ENCODE measurements at regions not wholly inside any gene's neighbourhood (a gene's known extent, or its start where the extent isn't known, plus 50 kb on each side); places are given as distances from the start of the nearest gene placed in this dataset.

- Histone ChIP-seq H3K27me3 (no peaks in the 10 kb centered on the region), H3K27ac (no peak overlapping the region), H3K4me1 (peaks cover 0 to 5% (median 0%) of the 10 kb centered on the region in 9 donors), H3K9me3 (no peaks in the 10 kb centered on the region), H3K36me3 (no peaks in the 10 kb centered on the region), H3K4me3 (no peak overlapping the region)
- TF ChIP-seq, protein P1, sequence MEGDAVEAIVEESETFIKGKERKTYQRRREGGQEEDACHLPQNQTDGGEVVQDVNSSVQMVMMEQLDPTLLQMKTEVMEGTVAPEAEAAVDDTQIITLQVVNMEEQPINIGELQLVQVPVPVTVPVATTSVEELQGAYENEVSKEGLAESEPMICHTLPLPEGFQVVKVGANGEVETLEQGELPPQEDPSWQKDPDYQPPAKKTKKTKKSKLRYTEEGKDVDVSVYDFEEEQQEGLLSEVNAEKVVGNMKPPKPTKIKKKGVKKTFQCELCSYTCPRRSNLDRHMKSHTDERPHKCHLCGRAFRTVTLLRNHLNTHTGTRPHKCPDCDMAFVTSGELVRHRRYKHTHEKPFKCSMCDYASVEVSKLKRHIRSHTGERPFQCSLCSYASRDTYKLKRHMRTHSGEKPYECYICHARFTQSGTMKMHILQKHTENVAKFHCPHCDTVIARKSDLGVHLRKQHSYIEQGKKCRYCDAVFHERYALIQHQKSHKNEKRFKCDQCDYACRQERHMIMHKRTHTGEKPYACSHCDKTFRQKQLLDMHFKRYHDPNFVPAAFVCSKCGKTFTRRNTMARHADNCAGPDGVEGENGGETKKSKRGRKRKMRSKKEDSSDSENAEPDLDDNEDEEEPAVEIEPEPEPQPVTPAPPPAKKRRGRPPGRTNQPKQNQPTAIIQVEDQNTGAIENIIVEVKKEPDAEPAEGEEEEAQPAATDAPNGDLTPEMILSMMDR (IDR thresholded peaks at IDR 0.05), result no peak
- ATAC-seq (no peak), DNase-seq (no peak)
- intact Hi-C loops (cut with DNase I), result no loop called here
- 78 to 86% methylated on average over 1 of the region's 1 CpG for WGBS, 2 donors
Measured at GRCh38 chr15:87355946-87356345, 900.6 kb downstream of the NTRK3 start.

DNA sequence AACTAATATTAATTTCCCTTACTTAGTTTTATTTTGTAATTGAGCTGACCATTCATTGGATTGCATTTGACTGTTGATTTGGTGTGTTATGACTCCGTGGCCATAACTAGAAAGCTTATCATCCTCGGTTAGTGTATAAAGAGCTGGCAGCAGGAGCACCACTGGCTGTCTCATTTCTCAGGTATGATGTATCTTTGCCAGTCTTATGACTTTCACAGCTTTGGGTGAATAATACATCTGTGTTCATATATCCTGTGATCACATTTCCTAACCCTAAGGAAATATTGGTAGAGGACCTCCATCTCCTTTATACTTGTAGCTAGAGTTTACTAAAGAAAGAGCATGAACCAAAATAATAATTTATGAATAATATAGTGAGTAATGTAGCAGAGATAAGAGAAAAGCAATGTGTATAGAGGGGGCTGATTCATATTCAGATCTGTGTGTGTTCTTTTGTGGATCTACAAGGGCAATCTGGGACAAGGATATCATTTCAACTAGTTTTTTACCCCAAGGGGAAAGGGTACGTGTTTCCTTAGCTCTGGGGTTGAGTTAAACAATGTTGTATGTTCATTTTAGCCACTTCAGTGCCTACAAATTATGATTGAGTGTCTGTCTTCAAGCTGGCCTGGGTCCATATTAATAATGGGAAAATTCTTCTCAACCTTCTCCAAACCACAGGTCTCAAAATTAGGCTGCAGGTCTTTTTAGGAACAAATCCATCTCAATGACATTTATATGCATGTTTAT, 901.7 kb downstream of the NTRK3 start:
- Histone ChIP-seq H3K27ac (no peak overlapping the region), H3K4me1 (peaks cover 0 to 5% (median 0%) of the 10 kb centered on the region in 9 donors), H3K27me3 (no peaks in the 10 kb centered on the region), H3K9me3 (no peaks in the 10 kb centered on the region), H3K36me3 (no peaks in the 10 kb centered on the region), H3K4me3 (no peak overlapping the region)
- DNase-seq (no peak), ATAC-seq (no peak)
- TF ChIP-seq, protein P1 (IDR thresholded peaks at IDR 0.05), result no peak
- intact Hi-C loops (cut with DNase I), result no loop called here
- WGBS, 2 donors, result 55 to 65% methylated on average over 3 of the region's 3 CpGs

- Histone ChIP-seq H3K4me1 (no peaks in the 10 kb centered on the region), H3K27ac (no peak overlapping the region), H3K4me3 (no peak overlapping the region), H3K9me3 (peaks cover 0 to 10% (median 0%) of the 10 kb centered on the region in 11 donors), H3K27me3 (no peaks in the 10 kb centered on the region), H3K36me3 (no peaks in the 10 kb centered on the region)
- no peak for DNase-seq
- TF ChIP-seq, protein P1 (IDR thresholded peaks at IDR 0.05), result no peak
- WGBS, 2 donors, result 74 to 77% methylated on average over 2 of the region's 2 CpGs
- no peak for ATAC-seq
- intact Hi-C loops (cut with DNase I), result no loop called here
Measured at GRCh38 chr15:87349181-87349580, 907.4 kb downstream of the NTRK3 start.

DNA sequence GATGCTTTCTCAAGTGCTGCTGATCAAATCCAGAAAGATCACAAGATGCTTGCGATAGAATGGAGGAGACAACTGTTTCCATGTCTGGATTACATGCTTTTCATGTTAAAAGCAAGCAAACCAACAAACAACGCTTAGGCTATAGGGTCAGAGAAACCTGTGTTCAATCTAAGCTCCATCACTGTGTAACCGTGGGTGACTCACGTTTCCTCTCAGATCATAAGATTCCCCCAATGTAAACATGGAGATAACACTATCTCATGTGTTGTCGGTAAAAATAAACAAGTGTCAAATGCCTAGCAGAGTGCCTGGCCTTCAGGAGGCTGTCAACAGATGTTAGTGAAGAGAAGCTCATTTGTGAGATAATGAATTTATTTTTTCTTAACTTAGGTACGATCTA, 907.8 kb downstream of the NTRK3 start:
- Histone ChIP-seq H3K27ac (no peak overlapping the region), H3K4me3 (no peak overlapping the region), H3K9me3 (peaks cover 0 to 10% (median 0%) of the 10 kb centered on the region in 11 donors), H3K27me3 (no peaks in the 10 kb centered on the region), H3K4me1 (no peaks in the 10 kb centered on the region), H3K36me3 (no peaks in the 10 kb centered on the region)
- ATAC-seq (no peak), DNase-seq (no peak)
- intact Hi-C loops (cut with DNase I), result no loop called here
- WGBS, 2 donors, result 20 to 21% methylated on average over 6 of the region's 6 CpGs
- TF ChIP-seq, protein P1 (IDR thresholded peaks at IDR 0.05), result no peak
